Uterus (tissue), 2 donors: ENCODE measurements at regions not wholly inside any gene's neighbourhood (a gene's known extent, or its start where the extent isn't known, plus 50 kb on each side); places are given as distances from the start of the nearest gene placed in this dataset.

Experiments used
- CTCF ChIP-seq, 4 experiments: fragments of 200-600 bp in 2 of 4; fragments of 450-650 bp in 2 of 4; sonication (generic) in 2 of 4; IDR thresholded peaks; one replicate each; pipeline ENCODE4 v1.5.1; 2016 to 2019; ENCODE audit warnings: antibody characterized with exemption in 4 of 4, mild to moderate bottlenecking in 2 of 4, moderate library complexity in 1 of 4
- POLR2A ChIP-seq, 2 donors: fragments of 450-650 bp; IDR thresholded peaks; one replicate each; pipeline ENCODE4 v1.6.1; 2016; ENCODE audit warnings: antibody characterized with exemption in 2 of 2, mild to moderate bottlenecking in 1 of 2, moderate library complexity in 1 of 2

GRCh38 chr7:138228769-138229168 is 152.5 kb downstream of the AKR1D1 start:
- TF ChIP-seq CTCF (IDR thresholded peaks at IDR 0.05) (no peak), POLR2A (IDR thresholded peaks at IDR 0.05) (no peak)
